NCI-H1105 treated with DMSO at 0.1 percent for 48 hours (cell line): ENCODE measurements at regions not wholly inside any gene's neighbourhood (a gene's known extent, or its start where the extent isn't known, plus 50 kb on each side); places are given as distances from the start of the nearest gene placed in this dataset.
"Not testable (repeated sequence)": the region's sequence is repeated elsewhere in the genome, so short reads cannot be mapped to it uniquely, and the experiment has no call there.

ENCODE experiments used
- DNase-seq: peaks from one replicate; lab custom pipeline; 2025; lab: John Stamatoyannopoulos, UW

DNA sequence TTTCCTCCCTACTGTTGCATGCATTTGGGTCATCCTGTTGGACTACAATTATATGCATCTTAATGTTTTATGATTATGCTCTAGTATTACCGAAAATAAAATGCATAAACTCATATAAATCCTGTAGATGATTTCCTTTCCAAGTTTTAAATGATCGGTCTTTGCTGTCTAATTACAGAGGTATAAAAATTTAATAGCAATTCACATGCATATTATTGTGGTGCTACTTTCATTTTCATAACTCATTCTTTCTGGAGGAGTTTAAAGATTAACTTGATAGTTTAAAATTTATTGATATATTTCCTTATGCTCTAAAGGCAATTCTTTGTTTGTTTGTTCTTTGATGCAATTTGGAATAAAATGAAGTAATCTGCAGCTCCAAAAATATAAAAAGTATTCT, 1475.1 kb downstream of the MAT2B start:
- DNase-seq, result no peak

DNA sequence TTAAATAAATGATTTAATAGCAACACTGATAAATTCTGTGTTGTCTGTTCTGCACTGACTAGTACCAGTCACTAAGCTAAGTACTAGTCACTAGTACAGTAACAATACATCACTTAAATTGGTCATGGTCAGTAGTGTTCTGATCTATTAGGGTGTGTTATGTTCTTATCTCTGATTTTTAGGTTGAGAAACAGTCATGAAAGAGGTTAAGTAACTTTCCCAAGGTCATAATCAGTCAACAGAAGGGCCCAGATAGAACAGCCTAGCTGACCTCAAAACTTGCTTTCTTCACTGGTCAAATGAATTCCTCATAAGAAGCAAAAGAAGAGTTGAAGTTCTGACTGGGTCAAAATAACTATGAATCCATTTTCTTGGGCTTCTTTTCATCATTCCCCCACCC, 1492.7 kb downstream of the MAT2B start:
- no peak for DNase-seq

DNA sequence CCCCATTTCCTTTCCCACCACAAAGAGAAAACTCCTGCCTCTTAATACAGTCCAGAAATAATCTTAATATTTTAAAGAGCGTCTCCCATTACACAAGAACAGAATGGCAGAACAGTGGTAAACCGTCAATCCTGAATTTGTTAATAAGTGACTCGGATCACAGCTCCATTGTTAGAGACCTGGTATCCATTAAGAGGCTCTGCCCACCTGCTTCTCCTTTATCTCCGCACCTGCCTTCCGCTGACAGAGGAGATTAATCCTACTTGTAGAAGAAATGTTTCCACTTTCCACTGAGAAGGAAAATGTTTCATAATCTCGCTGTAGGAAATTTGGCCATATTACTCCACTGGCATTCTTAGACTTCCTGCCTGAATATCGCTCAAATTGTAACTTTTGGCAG, 1493.2 kb downstream of the MAT2B start:
- DNase-seq, result no peak

DNA sequence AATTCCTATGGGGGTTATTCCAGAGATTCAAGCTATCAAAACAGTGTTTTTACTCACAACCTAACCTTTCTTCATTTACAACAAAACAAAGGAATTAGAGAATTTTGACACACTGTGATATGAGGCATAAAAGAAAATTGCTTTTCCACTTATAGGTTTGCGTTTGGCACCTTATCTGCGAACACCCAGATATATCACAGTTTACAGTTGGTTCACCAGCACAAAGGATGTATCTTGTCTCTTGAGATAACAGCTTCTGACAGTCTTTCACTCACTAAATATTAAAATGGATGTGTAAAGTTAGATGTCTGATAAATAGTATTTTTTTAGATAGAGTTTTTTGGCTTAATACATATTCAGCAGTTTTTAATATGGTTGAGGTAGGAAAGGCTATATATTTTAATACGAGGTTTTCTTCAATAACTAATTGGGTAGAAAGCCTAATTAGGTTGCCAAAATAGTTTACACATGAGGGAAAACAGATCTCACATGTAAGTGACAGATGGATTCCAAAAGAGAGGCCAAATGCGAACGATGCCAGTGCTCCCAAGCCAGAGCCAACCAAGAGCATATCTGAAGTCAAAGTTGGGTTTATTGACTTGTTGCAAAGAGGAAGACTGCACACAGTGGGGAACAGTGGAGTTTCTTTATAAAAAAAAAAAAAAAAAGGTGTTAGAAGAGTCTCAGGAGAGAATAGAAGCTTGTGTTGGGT, 1495.2 kb downstream of the MAT2B start:
- DNase-seq, result no peak

DNA sequence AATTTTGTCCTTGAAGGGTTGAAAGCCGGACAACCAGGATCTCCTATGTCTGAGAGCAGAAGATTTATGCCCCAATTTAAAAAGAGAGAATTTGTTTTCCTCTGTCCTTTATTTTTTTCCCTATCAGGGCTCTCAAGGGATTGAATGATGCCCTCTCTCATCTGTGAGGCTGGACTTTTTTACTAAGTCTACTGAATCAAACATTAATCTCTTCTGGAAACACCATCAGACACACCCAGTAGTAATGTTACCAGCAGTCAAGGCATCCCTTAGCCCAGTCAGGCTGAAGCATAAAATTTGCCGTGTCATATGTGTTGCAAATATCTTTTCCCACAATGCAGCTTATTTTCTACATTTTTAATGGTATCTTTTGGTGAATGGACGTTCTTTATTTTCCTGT, 1497.9 kb downstream of the MAT2B start:
- DNase-seq, result no peak

DNA sequence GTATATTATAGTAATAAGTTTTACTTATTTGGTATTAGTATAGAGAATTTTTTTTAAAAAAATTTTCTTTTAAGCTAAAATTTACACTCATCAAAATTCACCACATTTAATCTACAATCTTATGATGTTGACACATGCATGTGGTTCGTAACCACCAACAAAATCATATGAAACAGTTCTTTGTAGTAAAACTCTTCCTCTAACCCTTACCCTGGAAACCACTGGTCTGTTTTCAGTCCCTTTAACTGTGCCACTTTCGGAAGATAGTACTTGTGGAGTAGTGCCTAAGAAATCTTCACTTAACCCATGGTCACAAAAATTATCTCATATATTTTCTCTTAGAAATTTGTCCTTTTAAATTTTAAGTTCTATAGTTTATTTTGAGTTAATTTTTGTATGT, 1498.8 kb downstream of the MAT2B start:
- no peak for DNase-seq

DNA sequence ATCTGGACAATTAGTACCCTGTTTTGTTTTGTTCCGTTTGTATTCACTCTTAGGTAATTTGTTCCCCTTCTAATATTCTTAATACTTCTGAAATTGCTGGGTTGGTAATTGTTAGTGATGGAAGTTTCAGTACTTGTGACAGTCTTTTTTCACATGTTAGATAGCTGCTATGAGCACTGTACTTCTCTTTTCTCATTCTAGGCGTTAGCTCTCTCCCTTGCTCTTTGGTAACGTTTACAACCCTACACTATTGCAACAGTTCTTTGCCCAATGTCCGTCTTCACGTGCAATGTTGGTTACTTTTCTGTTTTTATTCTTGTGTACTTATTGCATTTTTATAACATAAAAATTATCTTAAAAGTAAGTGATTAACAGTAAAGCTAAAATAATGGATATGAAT, 1509.0 kb downstream of the MAT2B start:
- DNase-seq, result no peak

DNA sequence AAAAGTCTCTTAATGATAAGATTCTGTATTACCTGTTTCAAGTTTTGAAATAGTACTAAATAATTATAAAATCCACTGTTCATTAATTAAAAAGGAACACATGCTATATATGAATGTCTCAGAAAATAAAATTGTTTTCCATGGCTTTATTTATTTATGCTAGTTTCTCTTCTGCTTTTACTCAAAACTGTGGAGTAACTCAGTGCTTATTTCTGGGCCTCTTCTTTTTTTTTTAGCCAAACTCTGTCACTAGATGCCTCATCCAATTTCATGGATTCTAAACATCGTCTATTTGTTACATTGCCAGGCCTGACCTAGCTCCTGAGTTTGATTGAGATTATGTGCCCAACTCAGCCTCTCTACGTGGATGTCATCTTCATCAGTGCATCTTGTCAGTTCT, 1509.7 kb downstream of the MAT2B start:
- DNase-seq, result no peak

DNA sequence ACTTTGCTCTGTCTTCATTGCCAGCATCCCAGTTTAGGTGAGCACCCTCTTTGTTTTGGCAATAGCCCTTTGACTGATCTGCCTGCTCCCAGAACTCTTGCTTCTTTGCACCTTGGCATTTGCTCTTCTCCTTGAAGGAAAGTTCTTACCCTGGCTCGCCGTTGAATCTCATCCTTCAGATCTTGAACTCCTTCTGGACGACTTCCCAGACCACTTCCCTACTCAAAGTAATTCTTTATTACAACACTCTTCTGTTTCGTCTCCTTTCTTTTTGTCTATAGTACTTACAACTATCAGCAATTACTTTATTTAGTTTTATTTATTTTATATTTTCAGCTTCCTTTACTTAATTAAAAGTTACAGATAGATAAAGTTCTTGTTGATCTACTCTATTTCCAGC, 1510.1 kb downstream of the MAT2B start:
- DNase-seq, result no peak

DNA sequence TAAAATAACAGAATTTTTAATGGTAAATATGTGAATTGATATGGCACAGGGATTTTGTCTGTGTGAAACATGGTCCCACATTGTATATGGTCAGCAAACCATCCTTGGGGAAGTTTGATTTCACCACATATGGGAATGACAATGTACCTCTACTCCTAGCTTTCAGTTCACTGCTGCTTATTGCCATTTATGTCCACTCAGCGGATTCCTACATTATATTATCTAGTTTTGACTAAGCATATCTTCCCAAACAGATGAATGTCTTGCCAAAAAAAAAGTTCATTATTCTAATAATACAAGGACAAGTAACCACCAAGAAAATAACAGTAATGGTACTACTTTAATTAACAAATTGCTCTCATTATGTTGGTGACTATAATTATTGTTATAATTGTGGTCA, 1521.6 kb downstream of the MAT2B start:
- no peak for DNase-seq

DNA sequence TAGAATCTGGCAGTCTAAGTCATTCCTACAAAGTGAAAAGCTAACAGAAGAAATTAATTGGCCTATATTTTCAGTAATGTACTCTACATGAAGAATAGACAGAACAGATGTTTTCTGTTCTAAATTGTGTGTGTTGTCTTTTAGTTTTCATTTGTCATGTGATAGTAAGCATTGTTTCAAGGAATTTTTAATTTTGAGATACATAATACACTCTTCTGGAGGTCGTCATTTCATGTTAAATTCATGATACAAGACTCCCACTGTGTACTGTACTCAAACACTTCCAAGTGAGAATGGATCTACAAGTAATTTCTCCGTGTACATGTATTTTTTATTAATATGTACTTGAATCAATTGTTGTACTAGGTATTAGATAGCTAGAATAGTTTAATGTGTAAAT, 1522.9 kb downstream of the MAT2B start:
- no peak for DNase-seq

DNA sequence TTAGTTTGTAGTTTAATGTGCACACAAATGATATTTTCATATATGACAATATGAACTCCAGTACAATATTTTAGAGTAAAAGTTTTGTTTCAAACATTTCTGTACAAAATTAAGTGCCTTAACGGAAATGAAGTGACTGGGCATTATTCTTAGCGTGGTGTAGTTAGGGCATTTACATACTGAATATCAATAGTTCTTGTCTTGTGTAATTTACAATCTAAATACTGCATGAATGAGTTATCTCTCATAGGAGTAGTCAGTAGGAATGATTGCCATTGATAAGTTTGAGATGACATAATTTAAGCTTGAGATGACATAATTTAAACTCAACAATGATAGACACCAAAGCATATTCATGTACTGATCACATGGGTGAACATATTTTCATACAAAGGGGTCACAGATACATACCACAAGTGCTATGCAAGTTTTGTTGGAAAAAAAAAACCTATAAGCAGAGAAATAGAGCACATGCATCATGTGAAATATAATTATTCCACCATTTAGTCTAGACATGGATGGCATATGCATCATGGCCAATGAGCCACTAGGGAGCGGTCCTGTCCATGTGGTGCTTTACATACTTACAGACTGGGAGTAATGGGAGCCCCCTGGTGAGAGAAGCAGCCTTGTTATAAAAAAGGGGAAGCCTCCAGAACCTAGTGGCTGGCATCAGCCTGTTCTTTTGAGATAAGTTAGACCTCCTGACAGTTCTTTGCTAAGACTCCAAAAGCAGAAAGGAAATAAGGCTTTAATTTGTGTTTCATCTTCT, 1523.9 kb downstream of the MAT2B start:
- DNase-seq, result no peak

DNA sequence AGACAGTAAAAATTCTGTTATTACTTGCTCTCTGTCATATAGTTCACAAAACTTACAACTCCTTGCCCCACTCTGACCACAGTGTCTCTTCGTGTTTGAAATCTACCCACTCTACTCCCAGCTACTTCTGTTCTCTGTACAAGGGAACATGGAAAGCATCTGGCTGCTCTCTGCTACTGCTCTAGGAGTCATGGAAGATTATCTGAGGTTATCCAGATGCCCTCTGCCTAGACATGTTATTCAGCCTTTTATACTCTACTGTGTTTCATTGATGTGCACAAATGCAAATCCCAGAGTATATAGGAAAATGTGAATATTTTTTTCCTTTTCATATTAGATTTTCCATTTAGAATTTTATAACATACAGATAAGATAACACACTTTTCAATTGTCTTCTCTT, 1525.6 kb downstream of the MAT2B start:
- DNase-seq, result no peak

DNA sequence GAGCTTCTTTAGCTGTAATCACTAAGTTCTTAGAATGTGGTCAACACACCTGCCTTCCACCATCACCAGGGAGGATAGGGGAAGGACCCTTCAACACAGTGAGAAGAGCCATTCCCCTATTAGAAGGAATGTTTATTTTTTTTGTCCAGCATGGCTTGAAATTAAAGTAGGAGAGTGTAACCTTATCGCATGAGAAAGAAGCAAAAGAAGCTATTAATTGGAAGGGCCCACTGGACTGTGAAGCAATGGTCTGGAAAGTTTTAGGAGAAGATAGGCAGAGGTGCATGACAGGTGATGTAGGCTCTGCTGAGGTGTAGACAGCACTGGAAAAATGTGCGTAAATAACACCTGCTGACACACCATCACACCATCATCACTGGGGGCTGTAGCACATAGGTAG, 1526.0 kb downstream of the MAT2B start:
- no peak for DNase-seq

DNA sequence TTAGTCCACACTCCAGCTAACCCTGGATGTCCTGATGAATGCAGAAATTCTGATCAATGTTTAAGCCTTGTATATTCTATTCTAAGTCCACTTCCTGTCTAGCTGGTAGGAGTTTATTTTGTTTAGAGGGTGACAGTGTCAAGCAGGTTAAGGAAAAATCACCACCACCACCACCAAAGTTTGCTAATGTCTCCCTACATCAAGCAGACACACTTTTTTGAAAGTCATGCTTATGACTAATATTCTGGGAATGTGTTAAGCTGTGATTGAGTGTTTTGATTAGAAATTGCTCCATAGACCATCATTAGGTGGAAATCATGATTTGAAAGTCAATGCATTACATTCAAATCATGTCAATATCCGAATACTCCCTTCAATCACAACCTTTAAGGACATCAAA, 1530.1 kb downstream of the MAT2B start:
- no peak for DNase-seq

DNA sequence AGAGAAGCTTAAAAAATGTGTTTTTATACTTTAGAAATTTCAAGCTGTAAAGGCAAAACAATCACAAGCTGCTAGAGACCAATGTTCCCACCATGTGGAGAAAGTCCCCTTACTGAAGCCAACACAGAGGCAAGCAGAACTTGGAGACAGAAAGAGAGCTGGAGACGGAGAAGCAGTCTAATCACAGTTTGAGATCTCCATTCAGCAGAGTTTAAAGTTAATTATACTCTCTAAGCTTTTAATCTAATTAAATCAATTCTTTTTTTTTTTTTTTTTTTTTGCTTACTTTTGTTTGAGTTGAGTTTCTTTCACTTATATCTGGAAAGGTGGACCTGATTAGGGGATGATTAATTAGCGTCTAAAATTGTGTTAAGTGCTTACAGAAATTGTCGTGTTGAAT, 1534.3 kb downstream of the MAT2B start:
- DNase-seq, result no peak

DNA sequence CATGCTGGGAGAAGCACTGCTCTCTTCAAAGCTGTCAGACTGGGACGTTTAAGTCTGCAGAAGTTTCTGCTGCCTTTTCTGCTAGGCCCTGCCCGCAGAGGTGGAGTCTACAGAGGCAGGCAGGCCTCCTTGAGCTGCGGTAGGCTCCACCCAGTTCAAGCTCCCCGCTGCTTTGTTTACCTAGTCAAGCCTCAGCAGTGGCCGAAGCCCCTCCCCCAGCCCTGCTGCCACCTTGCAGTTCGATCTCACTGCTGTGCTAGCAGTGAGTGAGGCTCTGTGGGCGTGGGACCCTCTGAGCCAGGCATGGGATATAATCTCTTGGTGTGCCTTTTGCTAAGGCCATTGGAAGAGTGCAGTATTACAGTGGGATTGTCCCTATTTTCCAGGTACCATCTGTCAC, 1540.5 kb downstream of the MAT2B start:
- DNase-seq, result not testable (repeated sequence)

DNA sequence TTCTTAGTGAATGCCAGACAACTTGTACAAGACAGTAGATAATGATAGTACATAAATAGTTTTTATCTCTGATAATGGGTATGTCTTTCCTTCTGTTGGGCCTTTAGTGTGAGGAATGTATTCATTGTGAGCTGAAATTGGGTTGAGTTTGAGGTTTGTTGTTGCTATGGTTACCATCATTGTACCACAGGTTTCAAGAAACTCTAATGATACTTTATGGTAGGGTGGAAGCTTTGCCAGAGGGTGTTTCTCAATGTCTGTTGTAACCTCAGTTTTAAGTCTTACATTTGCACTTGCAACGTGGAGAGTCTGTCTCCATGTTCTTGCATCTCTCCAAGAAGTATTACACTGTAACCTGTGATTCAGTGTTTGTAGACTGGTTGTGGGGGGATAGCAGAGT, 1550.1 kb downstream of the MAT2B start:
- DNase-seq, result no peak

DNA sequence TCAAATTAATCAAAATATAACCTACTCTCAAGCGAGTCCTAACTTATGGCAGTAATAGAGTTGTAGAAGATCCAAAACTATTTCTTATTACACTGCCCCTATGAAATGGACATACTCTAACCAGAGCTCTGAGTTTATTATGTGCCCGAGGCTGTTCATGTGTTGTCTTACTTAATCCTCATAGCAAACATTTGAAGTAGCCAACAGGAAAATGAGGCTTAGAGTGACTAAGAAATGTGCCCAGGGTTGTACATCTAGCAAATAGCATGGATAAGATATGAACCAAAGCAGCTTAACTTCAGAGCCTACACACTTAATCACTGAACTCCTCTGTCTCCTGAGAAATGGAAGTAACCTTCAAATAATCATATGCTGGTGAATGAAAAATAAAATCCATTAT, 1551.7 kb downstream of the MAT2B start:
- DNase-seq, result no peak

DNA sequence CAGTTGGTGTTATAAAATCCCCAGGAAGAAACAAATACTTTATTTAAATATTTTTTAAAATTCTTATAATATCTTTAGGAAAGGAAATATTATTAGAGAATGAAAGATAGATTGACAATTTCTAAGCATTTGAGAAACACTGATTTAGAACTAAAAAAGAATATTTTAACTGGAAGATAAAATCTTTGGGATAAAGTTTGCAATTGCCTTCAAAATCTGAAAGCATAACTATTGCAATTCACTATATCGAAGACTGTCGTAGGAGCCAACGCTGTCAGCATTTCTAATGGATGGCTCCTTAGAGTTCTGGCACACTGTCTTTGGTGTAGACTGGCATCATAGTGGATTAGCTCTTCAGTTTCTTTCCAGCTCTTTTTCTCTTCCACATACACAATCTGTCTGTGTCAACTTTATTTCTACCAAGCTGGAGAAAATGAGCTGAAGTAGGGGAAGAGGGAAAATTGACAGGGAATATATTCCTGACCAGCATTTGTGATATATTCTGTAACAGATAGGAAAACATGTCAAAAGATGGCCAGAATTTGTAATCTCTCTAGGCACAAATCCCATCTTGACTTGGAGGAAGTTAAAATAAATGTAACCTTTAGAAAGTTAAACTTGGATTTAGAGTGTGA, 1561.4 kb downstream of the MAT2B start:
- no peak for DNase-seq

DNA sequence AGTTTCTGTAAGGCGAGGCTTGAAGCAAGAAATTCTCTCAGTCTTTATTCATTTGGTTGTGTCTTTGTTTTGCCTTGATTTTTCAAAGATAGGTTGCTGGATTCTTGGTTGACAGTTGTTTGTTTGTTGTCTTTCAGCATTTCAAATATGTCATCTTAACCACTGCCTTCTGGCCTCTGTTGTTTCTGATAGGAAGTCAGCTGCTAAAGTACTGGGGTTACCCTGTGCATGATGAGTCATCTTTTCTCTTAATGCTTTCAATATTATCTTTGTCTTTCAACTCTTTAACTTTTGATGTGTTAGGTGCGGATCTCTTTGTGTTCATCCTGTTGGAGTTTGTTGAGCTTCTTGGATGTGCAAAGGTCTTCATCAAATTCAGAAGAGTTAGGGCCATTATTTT, 1571.3 kb downstream of the MAT2B start:
- no peak for DNase-seq

DNA sequence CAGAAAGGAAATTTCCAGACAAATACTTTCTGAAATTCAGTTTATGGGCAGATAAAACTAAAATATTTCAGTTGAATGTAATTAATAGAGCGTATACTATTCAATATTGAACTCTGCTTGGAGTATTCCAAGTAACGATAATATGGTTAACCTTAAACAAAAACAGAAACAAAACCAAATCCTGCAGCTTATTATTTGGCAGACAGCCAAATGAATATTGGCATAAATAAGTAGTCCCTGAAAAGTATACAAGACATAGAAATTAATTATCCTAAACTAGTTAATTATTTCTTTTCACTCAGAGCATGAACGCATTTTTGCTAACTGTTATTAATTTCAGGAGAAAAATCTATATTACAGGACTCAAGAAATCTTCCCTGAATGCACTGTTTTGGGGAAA, 1574.0 kb downstream of the MAT2B start:
- DNase-seq, result no peak

DNA sequence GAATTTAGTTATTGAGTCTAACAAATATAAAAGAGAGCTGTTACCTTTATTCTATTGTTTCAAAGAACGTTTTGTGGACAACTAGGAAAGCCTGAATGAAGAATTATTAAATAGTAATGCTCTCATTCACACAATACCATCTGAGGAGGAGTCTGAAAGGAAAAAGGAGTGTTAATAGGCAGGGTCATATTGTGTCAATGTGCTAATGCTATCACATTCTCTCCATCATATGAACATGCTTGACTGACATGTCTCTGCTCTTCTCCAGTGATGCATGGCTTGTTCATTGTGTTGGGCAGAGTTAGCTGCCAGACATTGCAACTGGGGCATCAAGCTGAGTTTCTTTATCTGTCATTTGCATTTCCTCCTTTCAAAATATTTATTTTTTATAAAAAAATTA, 1578.0 kb downstream of the MAT2B start:
- DNase-seq, result no peak
